ENCODE measurements at regions not wholly inside any gene's neighbourhood (a gene's known extent, or its start where the extent isn't known, plus 50 kb on each side); places are given as distances from the start of the nearest gene placed in this dataset.

- DNase-seq: no peak
- Mint-ChIP-seq H3K9me3 (peaks cover 8 to 10% of the 10 kb centered on the region in 2 donors), H3K27ac (no peak overlapping the region), H3K27me3 (ENCODE audit: low read depth in 2 of 2) (peaks cover 31 to 45% of the 10 kb centered on the region in 2 donors), H3K4me3 (no peak overlapping the region), H3K36me3 (peaks cover 20% of the 10 kb centered on the region), H3K4me1 (no peaks in the 10 kb centered on the region)
- no CpG with 5 or more reads among the region's 1 CpG for WGBS (ENCODE audit: insufficient coverage)
- intact Hi-C loops (cut with micrococcal nuclease): no loop called here
- Histone ChIP-seq H3K27me3 (ENCODE audit: control insufficient read depth, insufficient read depth, low read length) (peaks cover 2% of the 10 kb centered on the region), H3K27ac (ENCODE audit: low read length) (no peak overlapping the region), H3K4me1 (ENCODE audit: control insufficient read depth, insufficient read depth, low read length) (no peaks in the 10 kb centered on the region), H3K36me3 (ENCODE audit: control insufficient read depth, insufficient read depth, low read length) (no peaks in the 10 kb centered on the region), H3K9me3 (ENCODE audit: control insufficient read depth, insufficient read depth, low read length) (peaks cover 4% of the 10 kb centered on the region), H3K4me3 (ENCODE audit: low read length) (no peak overlapping the region)
- no peak for ATAC-seq
- no peak for TF ChIP-seq CTCF (IDR thresholded peaks at IDR 0.05)
Measured at GRCh38 chr14:96975116-96975515, 177.9 kb downstream of the VRK1 start.

- Histone ChIP-seq H3K4me1 (ENCODE audit: control insufficient read depth, insufficient read depth, low read length) (no peaks in the 10 kb centered on the region), H3K36me3 (ENCODE audit: control insufficient read depth, insufficient read depth, low read length) (no peaks in the 10 kb centered on the region), H3K27ac (ENCODE audit: low read length) (no peak overlapping the region), H3K4me3 (ENCODE audit: low read length) (no peak overlapping the region), H3K27me3 (ENCODE audit: control insufficient read depth, insufficient read depth, low read length) (peaks cover 2% of the 10 kb centered on the region), H3K9me3 (ENCODE audit: control insufficient read depth, insufficient read depth, low read length) (peaks cover 4% of the 10 kb centered on the region)
- intact Hi-C loops (cut with micrococcal nuclease): no loop called here
- 59% methylated on average over 3 of the region's 4 CpGs for WGBS (ENCODE audit: insufficient coverage)
- no peak for DNase-seq
- H3K27me3 Mint-ChIP-seq (ENCODE audit: low read depth in 2 of 2): peaks cover 39 to 41% of the 10 kb centered on the region in 2 donors
- peaks cover 7 to 8% of the 10 kb centered on the region in 2 donors for H3K9me3 Mint-ChIP-seq
- peaks cover 18% of the 10 kb centered on the region for H3K36me3 Mint-ChIP-seq
- no peak overlapping the region for H3K4me3 Mint-ChIP-seq
- H3K27ac Mint-ChIP-seq: no peak overlapping the region
- no peak for TF ChIP-seq CTCF (IDR thresholded peaks at IDR 0.05)
- H3K4me1 Mint-ChIP-seq: no peaks in the 10 kb centered on the region
- no peak for ATAC-seq
Measured at GRCh38 chr14:96978525-96979272, 181.5 kb downstream of the VRK1 start.

- H3K27me3 ChIP-seq (ENCODE audit: control insufficient read depth, insufficient read depth, low read length): peaks cover 2% of the 10 kb centered on the region
- H3K27ac Mint-ChIP-seq: no peak overlapping the region
- peaks cover 4 to 6% of the 10 kb centered on the region in 2 donors for H3K9me3 Mint-ChIP-seq
- no peak overlapping the region for H3K4me3 Mint-ChIP-seq
- WGBS (ENCODE audit: insufficient coverage): 57% methylated on average over 12 of the region's 12 CpGs
- H3K36me3 ChIP-seq (ENCODE audit: control insufficient read depth, insufficient read depth, low read length): no peaks in the 10 kb centered on the region
- no peaks in the 10 kb centered on the region for H3K4me1 Mint-ChIP-seq
- ATAC-seq: no peak
- no peaks in the 10 kb centered on the region for H3K4me1 ChIP-seq (ENCODE audit: control insufficient read depth, insufficient read depth, low read length)
- intact Hi-C loops (cut with micrococcal nuclease): no loop called here
- H3K4me3 ChIP-seq (ENCODE audit: low read length): no peak overlapping the region
- H3K9me3 ChIP-seq (ENCODE audit: control insufficient read depth, insufficient read depth, low read length): no peaks in the 10 kb centered on the region
- no peak overlapping the region for H3K27ac ChIP-seq (ENCODE audit: low read length)
- DNase-seq: no peak
- H3K27me3 Mint-ChIP-seq (ENCODE audit: low read depth in 2 of 2): peaks cover 38 to 44% of the 10 kb centered on the region in 2 donors
- TF ChIP-seq CTCF (IDR thresholded peaks at IDR 0.05): no peak
- H3K36me3 Mint-ChIP-seq: peaks cover 9% of the 10 kb centered on the region
Measured at GRCh38 chr14:96979611-96980074, 182.5 kb downstream of the VRK1 start.

- H3K4me1 Mint-ChIP-seq: no peaks in the 10 kb centered on the region
- H3K4me3 ChIP-seq (ENCODE audit: low read length): no peak overlapping the region
- H3K27ac ChIP-seq (ENCODE audit: low read length): no peak overlapping the region
- peaks cover 39 to 45% of the 10 kb centered on the region in 2 donors for H3K27me3 Mint-ChIP-seq (ENCODE audit: low read depth in 2 of 2)
- no peak for TF ChIP-seq CTCF (IDR thresholded peaks at IDR 0.05)
- peaks cover 2% of the 10 kb centered on the region for H3K27me3 ChIP-seq (ENCODE audit: control insufficient read depth, insufficient read depth, low read length)
- ATAC-seq (no peak), DNase-seq (no peak)
- H3K36me3 ChIP-seq (ENCODE audit: control insufficient read depth, insufficient read depth, low read length): no peaks in the 10 kb centered on the region
- no peaks in the 10 kb centered on the region for H3K36me3 Mint-ChIP-seq
- H3K9me3 Mint-ChIP-seq: peaks cover 0 to 1% of the 10 kb centered on the region in 2 donors
- no peaks in the 10 kb centered on the region for H3K9me3 ChIP-seq (ENCODE audit: control insufficient read depth, insufficient read depth, low read length)
- no peak overlapping the region for H3K27ac Mint-ChIP-seq
- intact Hi-C loops (cut with micrococcal nuclease): no loop called here
- H3K4me3 Mint-ChIP-seq: no peak overlapping the region
- no peaks in the 10 kb centered on the region for H3K4me1 ChIP-seq (ENCODE audit: control insufficient read depth, insufficient read depth, low read length)
- WGBS (ENCODE audit: insufficient coverage): 94% methylated on average over 4 of the region's 4 CpGs
Measured at GRCh38 chr14:96980835-96981234, 183.7 kb downstream of the VRK1 start.
